ENCODE measurements at regions not wholly inside any gene's neighbourhood (a gene's known extent, or its start where the extent isn't known, plus 50 kb on each side); places are given as distances from the start of the nearest gene placed in this dataset.

DNA sequence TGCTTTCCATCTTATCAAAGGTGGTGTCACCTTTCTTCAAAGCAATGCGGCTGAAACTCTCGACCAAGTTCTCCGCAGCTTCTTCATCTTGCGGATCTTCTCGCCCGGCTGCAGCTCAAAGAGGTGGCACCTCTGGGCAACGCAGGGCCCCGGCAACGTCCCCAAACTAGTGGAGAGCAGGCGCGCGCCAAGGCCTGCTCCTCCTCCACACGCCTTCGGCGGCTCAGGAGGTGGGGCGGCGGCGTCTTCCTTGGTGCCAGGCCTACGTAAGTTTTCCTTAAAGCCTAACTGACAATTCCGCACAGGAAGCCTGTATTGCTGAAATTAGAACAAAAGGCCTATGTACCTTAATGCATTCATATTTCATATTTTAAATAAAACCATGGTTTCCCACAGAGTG, 112.0 kb downstream of the TMX1 start:
- Histone ChIP-seq H3K9ac (ENCODE audit: low read length) (no peak overlapping the region), H3K4me2 (ENCODE audit: low read length) (no peak overlapping the region), H3K56ac (ENCODE audit: low read length) (no peak overlapping the region), H3K4me3 (ENCODE audit: low read length) (no peak overlapping the region), H4K8ac (ENCODE audit: low read depth, low read length) (no peak overlapping the region), H3K18ac (ENCODE audit: low read length) (no peak overlapping the region), H3K36me3 (ENCODE audit: control insufficient read depth, insufficient read depth, low read length) (no peaks in the 10 kb centered on the region), H2BK15ac (replicated peaks; ENCODE audit: low read depth) (no peak overlapping the region), H4K5ac (ENCODE audit: low read length) (no peak overlapping the region), H2BK5ac (ENCODE audit: low read length) (no peak overlapping the region), H2BK120ac (ENCODE audit: low read depth, low read length) (no peak overlapping the region), H3K27ac (ENCODE audit: low read depth, low read length) (no peak overlapping the region), H3K79me2 (ENCODE audit: control insufficient read depth, insufficient read depth, low read length) (no peaks in the 10 kb centered on the region), H3K27me3 (ENCODE audit: insufficient read depth, low read length, poor library complexity) (no peaks in the 10 kb centered on the region), H2AK5ac (ENCODE audit: low read length) (no peak overlapping the region), H3K4me1 (ENCODE audit: control insufficient read depth, low read depth, low read length) (no peaks in the 10 kb centered on the region), H3K4ac (ENCODE audit: low read depth, low read length) (no peak overlapping the region), H3K79me1 (ENCODE audit: low read length) (no peaks in the 10 kb centered on the region), H3K23ac (ENCODE audit: low read length) (no peak overlapping the region)
- WGBS (ENCODE audit: extremely low coverage, insufficient coverage, low lambda C conversion rate), result no CpG with 5 or more reads among the region's 20 CpGs
- no peak for DNase-seq

DNA sequence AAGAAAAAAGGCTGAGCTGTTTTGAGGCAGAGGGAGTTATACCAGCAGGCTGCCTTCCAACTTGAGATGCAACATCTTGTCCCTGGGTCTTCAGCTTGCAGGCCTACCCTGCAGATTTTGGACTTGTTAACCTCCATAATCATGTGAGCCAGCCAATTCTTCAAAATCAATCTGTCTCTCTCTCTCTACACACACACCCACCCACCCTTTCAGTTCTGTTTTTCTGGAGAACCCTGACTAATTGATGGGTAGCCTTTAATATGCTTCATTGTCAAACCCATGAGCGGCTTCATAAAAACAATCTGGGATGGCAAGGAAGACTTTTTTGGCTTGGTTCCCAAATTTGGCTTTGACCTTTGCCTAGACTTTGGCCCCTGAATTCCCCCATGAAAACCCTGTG, 113.9 kb downstream of the TMX1 start:
- Histone ChIP-seq H4K5ac (ENCODE audit: low read length) (no peak overlapping the region), H3K4me2 (ENCODE audit: low read length) (no peak overlapping the region), H3K27ac (ENCODE audit: low read depth, low read length) (no peak overlapping the region), H3K56ac (ENCODE audit: low read length) (no peak overlapping the region), H3K79me1 (ENCODE audit: low read length) (no peaks in the 10 kb centered on the region), H3K27me3 (ENCODE audit: insufficient read depth, low read length, poor library complexity) (no peaks in the 10 kb centered on the region), H2AK5ac (ENCODE audit: low read length) (no peak overlapping the region), H3K23ac (ENCODE audit: low read length) (no peak overlapping the region), H2BK5ac (ENCODE audit: low read length) (no peak overlapping the region), H2BK120ac (ENCODE audit: low read depth, low read length) (no peak overlapping the region), H3K4me1 (ENCODE audit: control insufficient read depth, low read depth, low read length) (no peaks in the 10 kb centered on the region), H3K4ac (ENCODE audit: low read depth, low read length) (no peak overlapping the region), H3K79me2 (ENCODE audit: control insufficient read depth, insufficient read depth, low read length) (no peaks in the 10 kb centered on the region), H2BK15ac (replicated peaks; ENCODE audit: low read depth) (no peak overlapping the region), H4K8ac (ENCODE audit: low read depth, low read length) (no peak overlapping the region), H3K9ac (ENCODE audit: low read length) (no peak overlapping the region), H3K18ac (ENCODE audit: low read length) (no peak overlapping the region), H3K36me3 (ENCODE audit: control insufficient read depth, insufficient read depth, low read length) (no peaks in the 10 kb centered on the region), H3K4me3 (ENCODE audit: low read length) (no peak overlapping the region)
- no peak for DNase-seq
- no CpG with 5 or more reads among the region's 1 CpG for WGBS (ENCODE audit: extremely low coverage, insufficient coverage, low lambda C conversion rate)

DNA sequence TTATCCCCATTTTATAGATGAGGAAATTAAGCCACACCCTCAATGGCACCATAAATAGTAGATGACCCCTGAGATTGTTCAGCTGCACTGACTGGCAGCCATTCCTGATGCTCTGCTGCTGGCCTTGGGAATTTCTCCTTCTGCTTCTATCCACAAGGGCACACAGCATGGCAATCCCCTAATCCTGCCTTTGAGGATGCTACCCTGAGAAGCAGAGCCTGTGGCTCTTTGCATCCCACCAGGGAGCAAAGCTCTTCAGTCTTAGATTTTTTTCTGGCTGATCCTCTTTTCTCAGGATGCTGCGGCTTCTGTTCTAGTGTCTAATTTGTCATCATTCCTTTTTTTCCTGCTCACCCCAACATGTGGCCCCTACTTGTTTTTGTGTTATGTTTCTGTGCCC, 114.8 kb downstream of the TMX1 start:
- H2AK5ac ChIP-seq (ENCODE audit: low read length), result no peak overlapping the region
- H3K4me2 ChIP-seq (ENCODE audit: low read length), result no peak overlapping the region
- no peaks in the 10 kb centered on the region for H3K79me1 ChIP-seq (ENCODE audit: low read length)
- H3K27me3 ChIP-seq (ENCODE audit: insufficient read depth, low read length, poor library complexity), result no peaks in the 10 kb centered on the region
- no peak overlapping the region for H2BK120ac ChIP-seq (ENCODE audit: low read depth, low read length)
- no peak overlapping the region for H4K8ac ChIP-seq (ENCODE audit: low read depth, low read length)
- no peak overlapping the region for H3K4ac ChIP-seq (ENCODE audit: low read depth, low read length)
- no peak overlapping the region for H3K27ac ChIP-seq (ENCODE audit: low read depth, low read length)
- no peaks in the 10 kb centered on the region for H3K36me3 ChIP-seq (ENCODE audit: control insufficient read depth, insufficient read depth, low read length)
- no peaks in the 10 kb centered on the region for H3K4me1 ChIP-seq (ENCODE audit: control insufficient read depth, low read depth, low read length)
- no peak overlapping the region for H3K9ac ChIP-seq (ENCODE audit: low read length)
- no CpG with 5 or more reads among the region's 1 CpG for WGBS (ENCODE audit: extremely low coverage, insufficient coverage, low lambda C conversion rate)
- no peak overlapping the region for H3K56ac ChIP-seq (ENCODE audit: low read length)
- no peak for DNase-seq
- H4K5ac ChIP-seq (ENCODE audit: low read length), result no peak overlapping the region
- H2BK15ac ChIP-seq (replicated peaks; ENCODE audit: low read depth), result no peak overlapping the region
- H3K23ac ChIP-seq (ENCODE audit: low read length), result no peak overlapping the region
- no peak overlapping the region for H3K18ac ChIP-seq (ENCODE audit: low read length)
- no peak overlapping the region for H2BK5ac ChIP-seq (ENCODE audit: low read length)
- H3K79me2 ChIP-seq (ENCODE audit: control insufficient read depth, insufficient read depth, low read length), result no peaks in the 10 kb centered on the region
- H3K4me3 ChIP-seq (ENCODE audit: low read length), result no peak overlapping the region

DNA sequence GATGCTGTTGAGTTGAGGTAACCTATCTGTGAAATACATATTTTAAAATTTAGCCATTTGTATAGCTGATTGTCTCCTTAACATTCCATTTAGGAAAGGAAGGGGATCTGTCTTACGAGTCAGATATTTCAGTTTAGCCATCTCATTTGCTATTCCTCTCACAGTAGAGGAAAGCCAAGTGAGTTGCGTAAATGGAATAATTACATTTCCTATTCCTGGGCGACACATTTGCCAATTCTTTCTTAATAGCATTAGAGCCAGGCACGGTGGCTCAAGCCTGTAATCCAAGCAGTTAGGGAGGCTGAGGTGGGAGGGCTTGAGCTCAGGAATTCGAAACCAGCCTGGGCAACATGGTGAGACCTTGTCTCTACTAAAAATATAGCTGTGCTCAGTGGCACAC, 116.3 kb downstream of the TMX1 start:
- no peak overlapping the region for H3K9ac ChIP-seq (ENCODE audit: low read length)
- no CpG with 5 or more reads among the region's 5 CpGs for WGBS (ENCODE audit: extremely low coverage, insufficient coverage, low lambda C conversion rate)
- H3K18ac ChIP-seq (ENCODE audit: low read length), result no peak overlapping the region
- H2AK5ac ChIP-seq (ENCODE audit: low read length), result no peak overlapping the region
- no peak overlapping the region for H2BK120ac ChIP-seq (ENCODE audit: low read depth, low read length)
- H3K4me3 ChIP-seq (ENCODE audit: low read length), result no peak overlapping the region
- no peaks in the 10 kb centered on the region for H3K27me3 ChIP-seq (ENCODE audit: insufficient read depth, low read length, poor library complexity)
- no peak overlapping the region for H4K8ac ChIP-seq (ENCODE audit: low read depth, low read length)
- H3K36me3 ChIP-seq (ENCODE audit: control insufficient read depth, insufficient read depth, low read length), result no peaks in the 10 kb centered on the region
- H3K27ac ChIP-seq (ENCODE audit: low read depth, low read length), result no peak overlapping the region
- no peak overlapping the region for H4K5ac ChIP-seq (ENCODE audit: low read length)
- DNase-seq, result no peak
- H3K23ac ChIP-seq (ENCODE audit: low read length), result no peak overlapping the region
- no peaks in the 10 kb centered on the region for H3K4me1 ChIP-seq (ENCODE audit: control insufficient read depth, low read depth, low read length)
- no peak overlapping the region for H2BK15ac ChIP-seq (replicated peaks; ENCODE audit: low read depth)
- H3K79me1 ChIP-seq (ENCODE audit: low read length), result no peaks in the 10 kb centered on the region
- H3K79me2 ChIP-seq (ENCODE audit: control insufficient read depth, insufficient read depth, low read length), result no peaks in the 10 kb centered on the region
- no peak overlapping the region for H3K4me2 ChIP-seq (ENCODE audit: low read length)
- no peak overlapping the region for H3K56ac ChIP-seq (ENCODE audit: low read length)
- H2BK5ac ChIP-seq (ENCODE audit: low read length), result no peak overlapping the region
- H3K4ac ChIP-seq (ENCODE audit: low read depth, low read length), result no peak overlapping the region

DNA sequence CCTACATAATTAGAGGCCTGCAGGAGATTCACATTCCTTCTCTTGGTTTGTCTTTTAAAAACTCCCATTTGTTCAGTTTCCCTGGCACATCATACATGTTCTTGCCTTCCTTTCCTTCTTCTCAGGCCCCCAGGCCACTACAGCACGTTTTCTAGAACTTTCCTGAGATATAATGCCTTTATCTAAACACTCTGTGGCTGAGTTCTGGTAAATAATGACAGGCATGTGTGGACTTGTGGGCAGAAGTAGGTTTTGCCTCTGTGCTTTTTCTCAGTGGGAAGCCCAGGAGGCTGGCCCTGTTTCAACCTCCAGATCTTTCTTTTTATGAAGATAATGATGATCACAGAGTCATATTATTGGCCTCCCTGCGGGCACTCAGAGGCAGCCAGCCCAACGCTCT, 117.2 kb downstream of the TMX1 start:
- Histone ChIP-seq H3K79me1 (ENCODE audit: low read length) (no peaks in the 10 kb centered on the region), H3K18ac (ENCODE audit: low read length) (no peak overlapping the region), H2BK120ac (ENCODE audit: low read depth, low read length) (no peak overlapping the region), H4K8ac (ENCODE audit: low read depth, low read length) (no peak overlapping the region), H3K23ac (ENCODE audit: low read length) (no peak overlapping the region), H2BK15ac (replicated peaks; ENCODE audit: low read depth) (no peak overlapping the region), H3K4ac (ENCODE audit: low read depth, low read length) (no peak overlapping the region), H3K36me3 (ENCODE audit: control insufficient read depth, insufficient read depth, low read length) (no peaks in the 10 kb centered on the region), H3K9ac (ENCODE audit: low read length) (no peak overlapping the region), H4K5ac (ENCODE audit: low read length) (no peak overlapping the region), H3K27ac (ENCODE audit: low read depth, low read length) (no peak overlapping the region), H3K4me3 (ENCODE audit: low read length) (no peak overlapping the region), H3K27me3 (ENCODE audit: insufficient read depth, low read length, poor library complexity) (no peaks in the 10 kb centered on the region), H3K56ac (ENCODE audit: low read length) (no peak overlapping the region), H2BK5ac (ENCODE audit: low read length) (no peak overlapping the region), H3K79me2 (ENCODE audit: control insufficient read depth, insufficient read depth, low read length) (no peaks in the 10 kb centered on the region), H2AK5ac (ENCODE audit: low read length) (no peak overlapping the region), H3K4me1 (ENCODE audit: control insufficient read depth, low read depth, low read length) (no peaks in the 10 kb centered on the region), H3K4me2 (ENCODE audit: low read length) (no peak overlapping the region)
- WGBS (ENCODE audit: extremely low coverage, insufficient coverage, low lambda C conversion rate), result no CpG with 5 or more reads among the region's 3 CpGs
- DNase-seq, result no peak

DNA sequence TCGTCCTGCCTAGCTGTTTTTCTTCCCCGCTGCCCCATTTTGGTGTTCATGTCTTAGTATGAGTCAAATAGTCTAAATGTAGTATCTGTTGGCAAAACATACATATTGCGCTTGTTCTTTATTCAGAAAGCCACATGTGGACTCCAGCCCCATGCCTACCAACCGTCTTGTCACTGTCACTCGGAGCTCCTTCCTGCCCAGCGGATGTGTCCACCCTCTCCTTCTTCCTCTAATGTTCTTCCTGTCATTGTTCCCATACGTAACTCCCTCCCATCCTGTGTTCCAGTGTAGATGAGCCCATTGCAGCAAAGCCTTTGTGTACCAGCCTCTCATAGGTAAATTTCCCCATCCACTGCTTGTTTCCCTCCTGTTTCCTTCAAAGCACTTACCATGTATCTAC, 120.5 kb downstream of the TMX1 start:
- DNase-seq, result no peak
- Histone ChIP-seq H3K9ac (ENCODE audit: low read length) (no peak overlapping the region), H3K4ac (ENCODE audit: low read depth, low read length) (no peak overlapping the region), H3K4me2 (ENCODE audit: low read length) (no peak overlapping the region), H3K27me3 (ENCODE audit: insufficient read depth, low read length, poor library complexity) (no peaks in the 10 kb centered on the region), H3K23ac (ENCODE audit: low read length) (no peak overlapping the region), H2BK120ac (ENCODE audit: low read depth, low read length) (no peak overlapping the region), H2AK5ac (ENCODE audit: low read length) (no peak overlapping the region), H3K4me3 (ENCODE audit: low read length) (no peak overlapping the region), H3K27ac (ENCODE audit: low read depth, low read length) (no peak overlapping the region), H4K8ac (ENCODE audit: low read depth, low read length) (no peak overlapping the region), H3K4me1 (ENCODE audit: control insufficient read depth, low read depth, low read length) (no peaks in the 10 kb centered on the region), H2BK15ac (replicated peaks; ENCODE audit: low read depth) (no peak overlapping the region), H2BK5ac (ENCODE audit: low read length) (no peak overlapping the region), H3K18ac (ENCODE audit: low read length) (no peak overlapping the region), H3K36me3 (ENCODE audit: control insufficient read depth, insufficient read depth, low read length) (no peaks in the 10 kb centered on the region), H3K79me1 (ENCODE audit: low read length) (no peaks in the 10 kb centered on the region), H4K5ac (ENCODE audit: low read length) (no peak overlapping the region), H3K56ac (ENCODE audit: low read length) (no peak overlapping the region), H3K79me2 (ENCODE audit: control insufficient read depth, insufficient read depth, low read length) (no peaks in the 10 kb centered on the region)
- WGBS (ENCODE audit: extremely low coverage, insufficient coverage, low lambda C conversion rate), result no CpG with 5 or more reads among the region's 7 CpGs
